Liver (tissue), 7 donors: ENCODE measurements at regions not wholly inside any gene's neighbourhood (a gene's known extent, or its start where the extent isn't known, plus 50 kb on each side); places are given as distances from the start of the nearest gene placed in this dataset.

Experiments used
- DNase-seq: peaks from one replicate; pipeline ENCODE4 v3.0.0-alpha.2; 2017; ENCODE audit warnings: low spot score
- H3K27ac ChIP-seq, 2 donors: one replicate each; pipeline ENCODE4 v1.7.0; 2013; ENCODE audit warnings: inconsistent platforms in 2 of 2, low read length in 2 of 2, control low read depth in 1 of 2, low read depth in 1 of 2, mild to moderate bottlenecking in 1 of 2
- H3K27me3 ChIP-seq, 4 donors: one replicate each; pipeline versions ENCODE4 v1.6.1 to v1.7.0; 2013; ENCODE audit warnings: low read length in 3 of 4, inconsistent platforms in 1 of 4, mild to moderate bottlenecking in 1 of 4, moderate library complexity in 1 of 4; ENCODE audit not compliant: control insufficient read depth in 4 of 4, insufficient read depth in 4 of 4
- H3K36me3 ChIP-seq, 4 donors: one replicate each; pipeline versions ENCODE4 v1.6.1 to v1.7.0; 2013; ENCODE audit warnings: low read length in 3 of 4, mild to moderate bottlenecking in 3 of 4, low read depth in 1 of 4, moderate library complexity in 1 of 4; ENCODE audit not compliant: control insufficient read depth in 4 of 4, insufficient read depth in 3 of 4
- H3K4me1 ChIP-seq, 4 donors: one replicate each; pipeline versions ENCODE4 v1.6.1 to v1.7.0; 2013; ENCODE audit warnings: low read length in 3 of 4, mild to moderate bottlenecking in 3 of 4, moderate library complexity in 1 of 4; ENCODE audit not compliant: control insufficient read depth in 4 of 4, insufficient read depth in 4 of 4
- H3K4me3 ChIP-seq, 3 donors: one replicate each; pipeline versions ENCODE4 v1.6.1 to v1.7.0; 2013; ENCODE audit warnings: low read length in 3 of 3, control low read depth in 1 of 3, low read depth in 1 of 3, mild to moderate bottlenecking in 1 of 3
- H3K9ac ChIP-seq, 2 donors: one replicate each; pipeline ENCODE4 v1.7.0; 2013; ENCODE audit warnings: low read length in 2 of 2, mild to moderate bottlenecking in 2 of 2, moderate library complexity in 2 of 2, control low read depth in 1 of 2, low read depth in 1 of 2
- H3K9me3 ChIP-seq, 4 donors: one replicate each; pipeline versions ENCODE4 v1.6.1 to v1.7.0; 2013; ENCODE audit warnings: low read length in 3 of 4; ENCODE audit not compliant: control insufficient read depth in 4 of 4
- ATF3 ChIP-seq: IDR thresholded peaks from 2 replicates; pipeline ENCODE4 v1.6.1; 2016; ENCODE audit warnings: antibody characterized with exemption
- EGR1 ChIP-seq, 2 donors: IDR thresholded peaks; 2 replicates each; pipeline ENCODE4 v1.6.1; 2016 to 2018; ENCODE audit warnings: antibody characterized with exemption in 2 of 2, low read depth in 2 of 2
- FOXA1 ChIP-seq: IDR thresholded peaks from 2 replicates; pipeline ENCODE4 v1.6.1; 2016; ENCODE audit warnings: antibody characterized with exemption
- FOXA2 ChIP-seq: IDR thresholded peaks from 2 replicates; pipeline ENCODE4 v1.6.1; 2016; ENCODE audit warnings: antibody characterized with exemption
- GABPA ChIP-seq, 2 donors: IDR thresholded peaks in 1 of 2; conservative IDR thresholded peaks in 1 of 2; 2 replicates each; pipeline ENCODE4 v1.6.1; 2016; ENCODE audit warnings: antibody characterized with exemption in 2 of 2, mild to moderate bottlenecking in 1 of 2, moderate library complexity in 1 of 2
- HNF4A ChIP-seq, 2 donors: conservative IDR thresholded peaks; 2 replicates each; pipeline ENCODE4 v1.6.1; 2016; ENCODE audit warnings: antibody characterized with exemption in 2 of 2, mild to moderate bottlenecking in 2 of 2
- HNF4G ChIP-seq: IDR thresholded peaks from 2 replicates; pipeline ENCODE4 v1.6.1; 2016; ENCODE audit warnings: antibody characterized with exemption
- JUND ChIP-seq, 2 donors: IDR thresholded peaks; 2 replicates each; pipeline ENCODE4 v1.6.1; 2016; ENCODE audit warnings: antibody characterized with exemption in 2 of 2
- NR2F2 ChIP-seq: IDR thresholded peaks from 2 replicates; pipeline ENCODE4 v1.6.1; 2016; ENCODE audit warnings: antibody characterized with exemption
- RAD21 ChIP-seq, 2 donors: IDR thresholded peaks; 2 replicates each; pipeline ENCODE4 v1.6.1; 2016; ENCODE audit warnings: antibody characterized with exemption in 2 of 2, mild to moderate bottlenecking in 2 of 2
- REST ChIP-seq: IDR thresholded peaks from 2 replicates; pipeline ENCODE4 v1.6.1; 2016; ENCODE audit warnings: antibody characterized with exemption, mild to moderate bottlenecking
- RXRA ChIP-seq, 2 donors: IDR thresholded peaks; 2 replicates each; pipeline ENCODE4 v1.6.1; 2017 to 2018; ENCODE audit warnings: antibody characterized with exemption in 2 of 2, mild to moderate bottlenecking in 1 of 2
- SP1 ChIP-seq: IDR thresholded peaks from 2 replicates; pipeline ENCODE4 v1.6.1; 2018; ENCODE audit warnings: antibody characterized with exemption, mild to moderate bottlenecking
- YY1 ChIP-seq: IDR thresholded peaks from 2 replicates; pipeline ENCODE4 v1.6.1; 2016; ENCODE audit warnings: antibody characterized with exemption, mild to moderate bottlenecking
- ZBTB33 ChIP-seq: IDR thresholded peaks from 2 replicates; pipeline ENCODE4 v1.6.1; 2016; ENCODE audit warnings: antibody characterized with exemption
- WGBS: extraction: QIAGEN DNeasy Blood & Tissue Kit; methylation state at CpG from one replicate; pipeline ENCODE4 v1.1.7; 2013; 5-methylcytosine and 5-hydroxymethylcytosine counted together
- donor health status: healthy.
- donor health status: healthy.
- donor health status: healthy.
- donor health status: healthy.

- TF ChIP-seq RAD21 (IDR thresholded peaks at IDR 0.05) = no peak
- no peak for TF ChIP-seq ATF3
- TF ChIP-seq JUND (IDR thresholded peaks at IDR 0.05) = no peak
- no peak for TF ChIP-seq FOXA1
- TF ChIP-seq SP1 = no peak
- no peak for TF ChIP-seq REST
- TF ChIP-seq GABPA (IDR thresholded peaks at IDR 0.05 in 1 of 2, conservative IDR thresholded peaks at IDR 0.05 in 1 of 2) = no peak
- TF ChIP-seq HNF4G = no peak
- TF ChIP-seq EGR1 (IDR thresholded peaks at IDR 0.05; ENCODE audit: low read depth in 2 of 2) = no peak
- TF ChIP-seq HNF4A (conservative IDR thresholded peaks at IDR 0.05) = no peak
- WGBS = 87% methylated on average over 1 of the region's 1 CpG
- Histone ChIP-seq H3K4me3 (no peak overlapping the region), H3K4me1 (peaks cover 0 to 9% (median 2%) of the 10 kb centered on the region in 4 donors), H3K27me3 (no peaks in the 10 kb centered on the region), H3K27ac (no peak overlapping the region), H3K9me3 (no peaks in the 10 kb centered on the region), H3K36me3 (no peaks in the 10 kb centered on the region), H3K9ac (no peak overlapping the region)
- no peak for DNase-seq
Measured at GRCh38 chr13:44271915-44272341, 101.7 kb upstream of the SERP2 start.

GRCh38 chr13:44272692-44273091, 100.9 kb upstream of the SERP2 start:
- no peaks in the 10 kb centered on the region for H3K36me3 ChIP-seq
- no peaks in the 10 kb centered on the region for H3K9me3 ChIP-seq
- H3K4me1 ChIP-seq = peaks cover 2 to 12% (median 4%) of the 10 kb centered on the region in 4 donors
- H3K4me3 ChIP-seq = no peak overlapping the region
- 95% methylated on average over 3 of the region's 3 CpGs for WGBS
- TF ChIP-seq ATF3 = no peak
- no peak for TF ChIP-seq FOXA2
- no peak for TF ChIP-seq SP1
- TF ChIP-seq REST = no peak
- no peak for TF ChIP-seq NR2F2
- no peak for TF ChIP-seq FOXA1
- no peak for TF ChIP-seq YY1
- no peak for TF ChIP-seq ZBTB33
- no peak for TF ChIP-seq RXRA (IDR thresholded peaks at IDR 0.05)
- no peak for TF ChIP-seq EGR1 (IDR thresholded peaks at IDR 0.05; ENCODE audit: low read depth in 2 of 2)
- TF ChIP-seq RAD21 (IDR thresholded peaks at IDR 0.05) = no peak
- TF ChIP-seq JUND (IDR thresholded peaks at IDR 0.05) = no peak
- H3K27me3 ChIP-seq = no peaks in the 10 kb centered on the region
- H3K9ac ChIP-seq = no peak overlapping the region
- no peak overlapping the region for H3K27ac ChIP-seq
- no peak for DNase-seq
